SK-N-MC (cell line): ENCODE measurements at regions not wholly inside any gene's neighbourhood (a gene's known extent, or its start where the extent isn't known, plus 50 kb on each side); places are given as distances from the start of the nearest gene placed in this dataset.
"Not testable (repeated sequence)": the region's sequence is repeated elsewhere in the genome, so short reads cannot be mapped to it uniquely, and the experiment has no call there.

ENCODE experiments used
- DNase-seq: peaks from one replicate; pipeline ENCODE4 v3.0.0-alpha.2; 2011; ENCODE audit warnings: low read depth, low spot score
- H3K27ac ChIP-seq: fragments of 200-600 bp; sonication (generic); 2 replicates; pipeline ENCODE4 v1.5.1; 2016; ENCODE audit warnings: mixed run types
- H3K36me3 ChIP-seq: fragments of 200-600 bp; sonication (generic); 2 replicates; pipeline ENCODE4 v1.6.1; 2017; ENCODE audit warnings: antibody characterized with exemption, low read length, mixed read lengths; ENCODE audit not compliant: insufficient read depth
- H3K4me3 ChIP-seq: fragments of 200-600 bp; sonication (generic); 2 replicates; pipeline ENCODE4 v1.5.1; 2016
- H3K9ac ChIP-seq: fragments of 200-600 bp; sonication (generic); 2 replicates; pipeline ENCODE4 v1.8.0; 2017; ENCODE audit warnings: mixed run types, mixed read lengths; ENCODE audit not compliant: insufficient read length
- H3K9me3 ChIP-seq: fragments of 200-600 bp; sonication (generic); 2 replicates; pipeline ENCODE4 v1.6.1; 2017; ENCODE audit warnings: low read depth, mild to moderate bottlenecking, antibody characterized with exemption, low read length, moderate library complexity, mixed read lengths
- EZH2 ChIP-seq: fragments of 200-600 bp; sonication (generic); IDR thresholded peaks from one replicate; pipeline ENCODE4 v1.6.1; 2017; ENCODE audit warnings: antibody characterized with exemption
- FOXP2 ChIP-seq: optimal IDR thresholded peaks from 2 replicates; pipeline ENCODE3; 2011; ENCODE audit warnings: mild to moderate bottlenecking, moderate library complexity; ENCODE audit not compliant: insufficient read depth; ENCODE audit errors: extremely low read length, control extremely low read depth
- POLR2AphosphoS5 ChIP-seq: IDR thresholded peaks from 2 replicates; pipeline ENCODE4 v1.6.1; 2012; ENCODE audit warnings: mild to moderate bottlenecking, low read depth, low read length, borderline replicate concordance

GRCh38 chr10:63799521-63800300, 278.5 kb downstream of the REEP3 start:
- Histone ChIP-seq H3K4me3 (no peak overlapping the region), H3K27ac (no peak overlapping the region), H3K36me3 (no peaks in the 10 kb centered on the region), H3K9me3 (no peaks in the 10 kb centered on the region), H3K9ac (no peak overlapping the region)
- TF ChIP-seq EZH2 (no peak), POLR2AphosphoS5 (no peak), FOXP2 (no peak)
- DNase-seq: no peak

GRCh38 chr10:63801166-63801565, 280.0 kb downstream of the REEP3 start:
- TF ChIP-seq POLR2AphosphoS5 (no peak), EZH2 (no peak), FOXP2 (no peak)
- H3K9me3 ChIP-seq: no peaks in the 10 kb centered on the region
- H3K9ac ChIP-seq: no peak overlapping the region
- H3K36me3 ChIP-seq: no peaks in the 10 kb centered on the region
- H3K4me3 ChIP-seq: no peak overlapping the region
- H3K27ac ChIP-seq: no peak overlapping the region
- DNase-seq: no peak

GRCh38 chr10:63806330-63806729, 285.1 kb downstream of the REEP3 start:
- DNase-seq: no peak
- no peak for TF ChIP-seq POLR2AphosphoS5
- no peak for TF ChIP-seq FOXP2
- no peak for TF ChIP-seq EZH2
- H3K9ac ChIP-seq: no peak overlapping the region
- no peaks in the 10 kb centered on the region for H3K9me3 ChIP-seq
- no peak overlapping the region for H3K4me3 ChIP-seq
- no peak overlapping the region for H3K27ac ChIP-seq
- H3K36me3 ChIP-seq: no peaks in the 10 kb centered on the region

- DNase-seq: no peak
- H3K9me3 ChIP-seq: no peaks in the 10 kb centered on the region
- no peak overlapping the region for H3K27ac ChIP-seq
- TF ChIP-seq FOXP2 (no peak), POLR2AphosphoS5 (no peak), EZH2 (no peak)
- no peak overlapping the region for H3K9ac ChIP-seq
- H3K36me3 ChIP-seq: no peaks in the 10 kb centered on the region
- no peak overlapping the region for H3K4me3 ChIP-seq
These were observed 291.3 kb downstream of the REEP3 start for GRCh38 chr10:63812501-63812900.

- no peak overlapping the region for H3K4me3 ChIP-seq
- DNase-seq: peak; percentile 32
- no peaks in the 10 kb centered on the region for H3K36me3 ChIP-seq
- no peak overlapping the region for H3K27ac ChIP-seq
- no peak overlapping the region for H3K9ac ChIP-seq
- TF ChIP-seq EZH2 (no peak), FOXP2 (no peak), POLR2AphosphoS5 (no peak)
- H3K9me3 ChIP-seq: no peaks in the 10 kb centered on the region
These were observed 298.6 kb downstream of the REEP3 start for GRCh38 chr10:63819753-63820329.

- H3K4me3 ChIP-seq: no peak overlapping the region
- H3K36me3 ChIP-seq: no peaks in the 10 kb centered on the region
- no peak overlapping the region for H3K27ac ChIP-seq
- no peak for TF ChIP-seq FOXP2
- no peak for TF ChIP-seq EZH2
- no peak for TF ChIP-seq POLR2AphosphoS5
- H3K9ac ChIP-seq: no peak overlapping the region
- no peaks in the 10 kb centered on the region for H3K9me3 ChIP-seq
- DNase-seq: no peak
These were observed 301.3 kb downstream of the REEP3 start for GRCh38 chr10:63822496-63822895.

- Histone ChIP-seq H3K9ac (no peak overlapping the region), H3K36me3 (no peaks in the 10 kb centered on the region), H3K9me3 (no peaks in the 10 kb centered on the region), H3K27ac (no peak overlapping the region), H3K4me3 (no peak overlapping the region)
- no peak for DNase-seq
- TF ChIP-seq FOXP2: no peak
- TF ChIP-seq EZH2: no peak
- no peak for TF ChIP-seq POLR2AphosphoS5
These were observed 303.9 kb downstream of the REEP3 start for GRCh38 chr10:63825111-63825510.

GRCh38 chr10:63825766-63826165, 304.6 kb downstream of the REEP3 start:
- TF ChIP-seq FOXP2: no peak
- TF ChIP-seq POLR2AphosphoS5: no peak
- no peak for TF ChIP-seq EZH2
- no peak for DNase-seq
- Histone ChIP-seq H3K36me3 (no peaks in the 10 kb centered on the region), H3K9me3 (no peaks in the 10 kb centered on the region), H3K9ac (no peak overlapping the region), H3K27ac (no peak overlapping the region), H3K4me3 (no peak overlapping the region)

GRCh38 chr10:63827018-63827417, 305.8 kb downstream of the REEP3 start:
- DNase-seq, H3K4me3 ChIP-seq, H3K36me3 ChIP-seq, H3K27ac ChIP-seq, H3K9ac ChIP-seq, H3K9me3 ChIP-seq: not testable (repeated sequence)
